Urothelium cell line (cell line): ENCODE measurements at regions not wholly inside any gene's neighbourhood (a gene's known extent, or its start where the extent isn't known, plus 50 kb on each side); places are given as distances from the start of the nearest gene placed in this dataset.

ENCODE experiments used
- DNase-seq: peaks from one replicate; pipeline ENCODE4 v3.0.0; 2011; ENCODE audit warnings: low spot score, mixed read lengths
- FAIRE-seq: peaks from 2 replicates; lab custom pipeline; 2011; peaks lifted over from hg19 to GRCh38; lab: Jason Lieb, UNC

GRCh38 chr11:134677891-134678551 lies 266.0 kb upstream of the B3GAT1 start:
- FAIRE-seq: no peak
- DNase-seq: no peak

DNA sequence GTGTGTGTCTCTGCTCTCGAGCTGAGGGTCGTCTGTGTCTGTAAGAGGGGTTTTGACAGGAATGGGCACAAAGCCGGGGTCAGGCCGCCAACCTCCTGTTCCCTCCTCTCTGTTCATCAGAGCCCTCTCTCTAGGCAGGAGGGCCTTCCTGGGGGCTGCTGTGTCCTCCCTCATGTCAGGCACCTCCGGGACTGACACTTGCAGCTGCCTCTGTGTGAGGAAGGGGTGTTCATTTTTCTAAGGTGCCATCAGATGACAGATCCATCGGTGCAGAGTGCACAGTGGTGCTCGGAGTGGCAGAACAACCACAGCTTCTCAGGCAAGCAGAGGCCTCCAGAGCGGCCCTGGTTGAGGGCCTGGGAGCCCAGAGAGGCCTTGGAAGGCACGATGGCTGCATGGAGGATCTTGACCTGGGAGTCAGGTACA lies 265.4 kb upstream of the B3GAT1 start:
- no peak for FAIRE-seq
- DNase-seq: no peak

DNA sequence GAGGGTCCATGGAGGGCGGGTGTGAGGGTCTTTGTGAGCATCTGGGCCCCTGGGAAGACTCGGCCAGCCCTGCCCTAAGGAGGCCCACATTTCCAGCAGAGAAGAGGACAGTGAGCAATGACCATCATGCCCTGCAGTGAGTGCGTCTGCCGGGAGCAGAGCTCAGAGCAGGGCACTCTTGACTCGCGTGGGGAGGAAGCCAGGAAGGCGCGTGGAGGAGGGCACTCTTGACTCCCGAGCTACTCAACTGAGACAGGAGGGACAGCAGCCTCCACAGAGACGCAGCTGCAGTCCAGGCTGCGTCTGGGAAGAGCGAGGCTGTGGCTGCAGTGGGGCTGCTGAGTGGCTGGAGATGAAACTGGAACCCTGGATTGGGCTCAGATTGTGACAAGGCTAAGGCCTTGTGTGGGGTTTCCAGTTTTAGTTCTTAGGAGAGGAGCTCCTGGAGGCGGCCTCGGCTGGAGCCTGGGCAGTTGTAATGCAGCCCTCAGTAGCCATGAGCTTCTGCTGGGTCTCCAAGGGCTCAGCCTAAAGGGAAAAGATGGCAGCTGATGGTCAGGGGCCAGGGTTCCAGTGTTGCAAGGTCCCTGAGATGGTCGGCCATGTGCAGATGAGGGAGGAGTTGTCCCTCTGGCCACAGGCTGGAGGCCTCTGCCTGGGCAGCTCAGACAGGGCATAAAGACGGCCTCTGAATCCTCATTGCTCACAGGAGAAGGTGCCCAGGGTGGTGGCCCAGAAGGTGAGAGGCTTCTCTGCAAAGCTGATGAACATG lies 264.7 kb upstream of the B3GAT1 start:
- DNase-seq: no peak

GRCh38 chr11:134675983-134676382 lies 263.9 kb upstream of the B3GAT1 start:
- DNase-seq: no peak
- no peak for FAIRE-seq

More for the DNA sequence above, 264.7 kb upstream of the B3GAT1 start:
- no peak for FAIRE-seq

DNA sequence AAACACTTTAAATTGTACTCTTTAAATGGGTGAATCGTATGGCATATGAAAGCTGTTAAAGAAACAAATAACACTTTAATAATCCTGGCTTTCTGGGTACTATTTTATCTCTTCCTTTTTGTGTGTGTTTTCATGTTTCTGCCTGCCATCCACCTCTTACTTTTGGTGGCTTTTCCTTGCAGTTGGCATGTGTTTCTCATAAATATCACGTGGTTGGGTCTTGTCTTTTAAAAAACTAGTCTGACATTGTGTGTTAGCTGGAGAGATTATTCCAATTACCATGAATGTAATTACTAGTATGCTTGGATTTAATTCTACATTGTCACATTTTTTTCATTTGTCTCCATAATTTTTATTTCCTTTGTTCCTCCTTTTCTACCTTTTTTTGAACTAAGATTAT lies 262.9 kb upstream of the B3GAT1 start:
- no peak for DNase-seq
- no peak for FAIRE-seq

DNA sequence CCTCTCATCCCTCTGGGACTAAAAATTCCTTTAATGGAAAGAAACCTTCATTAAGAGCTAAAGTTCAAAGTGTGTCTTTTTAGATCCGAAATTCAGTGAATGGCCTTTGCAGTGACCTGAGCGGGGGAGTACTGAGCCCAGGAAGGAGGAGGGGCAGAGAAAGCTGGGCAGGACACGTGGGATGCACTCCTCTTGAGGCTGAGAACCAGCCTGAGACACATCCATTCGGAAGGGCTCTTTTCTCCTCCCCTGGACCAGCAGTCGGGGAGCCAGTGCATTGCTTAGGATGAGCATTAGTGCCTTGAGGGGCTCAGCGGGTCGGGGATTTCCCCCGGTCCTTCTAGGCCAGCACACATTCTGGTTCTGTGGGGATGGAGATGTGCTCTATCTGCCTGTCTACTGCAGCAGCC lies 258.9 kb upstream of the B3GAT1 start:
- no peak for FAIRE-seq

DNA sequence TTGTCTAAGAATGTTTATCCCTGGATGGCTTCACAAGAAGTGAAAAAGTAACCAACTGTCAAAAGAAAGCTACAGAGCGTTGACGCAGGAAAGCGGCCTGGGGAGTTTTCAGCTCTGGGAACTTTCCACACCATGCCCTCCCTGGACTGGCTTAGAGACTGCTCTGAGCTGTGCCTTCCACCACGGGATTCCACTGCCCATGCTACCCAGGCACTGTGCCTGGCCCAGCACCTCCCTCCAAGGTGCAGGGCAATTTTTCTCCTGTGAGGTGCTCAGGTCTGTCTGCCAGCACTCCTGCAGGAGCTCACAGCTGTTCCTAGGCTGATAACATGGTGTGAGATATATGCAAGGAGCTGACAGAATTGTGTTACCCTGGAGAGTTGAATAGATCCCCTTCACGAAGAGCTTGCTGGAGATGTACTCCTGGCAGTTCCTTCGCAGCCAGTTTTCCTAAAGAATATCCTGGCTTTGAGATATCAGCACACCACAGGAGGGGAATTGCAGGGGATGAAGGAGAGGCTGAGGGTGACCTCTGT lies 258.3 kb upstream of the B3GAT1 start:
- FAIRE-seq: no peak

More for the DNA sequence above, 258.9 kb upstream of the B3GAT1 start:
- no peak for DNase-seq

GRCh38 chr11:134669796-134670195 lies 257.8 kb upstream of the B3GAT1 start:
- FAIRE-seq (no peak), DNase-seq (no peak)

More for the DNA sequence above, 258.3 kb upstream of the B3GAT1 start:
- no peak for DNase-seq

DNA sequence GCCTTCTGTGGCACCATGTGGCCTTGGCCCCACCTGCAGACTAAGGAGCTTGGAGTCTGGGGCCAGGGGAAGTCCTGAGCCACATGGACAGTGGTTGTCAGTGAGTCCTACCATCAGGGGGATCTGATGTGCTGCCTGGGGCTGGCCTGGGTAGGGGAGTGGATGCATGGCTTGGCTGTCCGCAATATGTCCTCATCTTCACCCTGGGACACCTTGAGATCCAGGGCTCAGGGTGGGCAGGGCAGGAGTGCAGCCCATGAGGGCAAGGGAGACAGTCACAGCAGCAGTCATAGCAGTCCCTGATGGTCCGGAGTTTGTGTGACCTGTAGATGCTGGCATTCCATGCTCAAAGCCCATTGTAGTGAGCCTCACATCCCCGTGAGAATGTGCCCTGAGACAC lies 256.8 kb upstream of the B3GAT1 start:
- FAIRE-seq: no peak
- no peak for DNase-seq

GRCh38 chr11:134668076-134668475 lies 256.0 kb upstream of the B3GAT1 start:
- FAIRE-seq: no peak
- DNase-seq: no peak

- DNase-seq (no peak), FAIRE-seq (no peak)
These were observed 255.5 kb upstream of the B3GAT1 start for GRCh38 chr11:134667505-134667904.

DNA sequence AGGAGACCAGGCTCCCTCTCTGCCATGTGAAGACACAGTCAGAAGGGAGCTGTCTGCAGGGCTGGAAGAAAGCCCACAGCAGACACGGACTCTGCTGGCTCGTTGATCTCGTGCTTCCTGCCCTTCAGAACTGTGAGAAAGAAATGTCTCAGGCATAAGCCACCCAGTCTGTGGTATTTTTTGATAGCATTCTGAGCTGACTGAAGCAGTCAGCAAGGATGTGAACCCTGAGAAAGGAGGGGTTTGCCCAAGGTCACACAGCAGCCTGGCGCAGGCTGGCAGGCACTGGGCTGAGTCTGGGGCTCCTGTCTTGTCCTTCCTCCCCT lies 255.1 kb upstream of the B3GAT1 start:
- FAIRE-seq: no peak
- no peak for DNase-seq

- FAIRE-seq (no peak), DNase-seq (no peak)
These were observed 254.5 kb upstream of the B3GAT1 start for GRCh38 chr11:134666273-134667174.

DNA sequence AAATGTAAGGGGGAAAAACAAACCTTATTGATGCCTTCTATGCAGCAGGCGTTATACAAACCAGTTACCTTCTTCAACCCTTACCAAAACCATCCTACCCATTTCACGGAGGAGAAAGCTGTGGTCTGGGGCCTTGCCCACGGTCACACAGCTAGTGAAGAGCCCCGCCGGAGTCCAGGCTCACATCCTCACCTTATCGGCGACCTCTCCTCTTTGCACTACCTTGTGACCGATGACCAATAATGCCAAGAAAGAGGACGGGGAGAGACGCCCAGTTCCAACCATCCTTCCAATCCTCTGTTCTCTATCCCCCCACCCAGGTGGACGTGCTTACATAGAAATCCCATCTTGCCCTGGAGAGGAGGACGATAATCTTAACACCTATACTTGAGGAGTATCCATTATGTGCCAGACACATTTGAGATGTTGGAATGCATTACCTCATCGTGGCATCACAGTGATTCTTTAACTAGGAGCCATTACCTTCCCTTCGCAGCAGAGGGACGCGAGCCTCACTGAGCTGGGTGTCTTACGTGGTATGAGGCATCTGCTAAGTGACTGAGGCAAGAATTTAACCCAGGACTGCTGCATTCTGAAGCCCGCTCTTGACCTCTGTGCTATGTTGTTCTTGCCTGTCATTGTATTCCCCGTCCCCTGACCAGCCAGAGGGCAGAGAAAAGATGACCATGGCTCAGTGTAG lies 253.7 kb upstream of the B3GAT1 start:
- FAIRE-seq (no peak), DNase-seq (no peak)

- DNase-seq: no peak
These were observed 253.1 kb upstream of the B3GAT1 start for GRCh38 chr11:134665188-134665535.

GRCh38 chr11:134664447-134665187 lies 252.6 kb upstream of the B3GAT1 start:
- DNase-seq (no peak), FAIRE-seq (no peak)

More at GRCh38 chr11:134665188-134665535, 253.1 kb upstream of the B3GAT1 start:
- FAIRE-seq: no peak

- DNase-seq: no peak
- FAIRE-seq: no peak
These were observed 251.7 kb upstream of the B3GAT1 start for GRCh38 chr11:134663506-134664313.

DNA sequence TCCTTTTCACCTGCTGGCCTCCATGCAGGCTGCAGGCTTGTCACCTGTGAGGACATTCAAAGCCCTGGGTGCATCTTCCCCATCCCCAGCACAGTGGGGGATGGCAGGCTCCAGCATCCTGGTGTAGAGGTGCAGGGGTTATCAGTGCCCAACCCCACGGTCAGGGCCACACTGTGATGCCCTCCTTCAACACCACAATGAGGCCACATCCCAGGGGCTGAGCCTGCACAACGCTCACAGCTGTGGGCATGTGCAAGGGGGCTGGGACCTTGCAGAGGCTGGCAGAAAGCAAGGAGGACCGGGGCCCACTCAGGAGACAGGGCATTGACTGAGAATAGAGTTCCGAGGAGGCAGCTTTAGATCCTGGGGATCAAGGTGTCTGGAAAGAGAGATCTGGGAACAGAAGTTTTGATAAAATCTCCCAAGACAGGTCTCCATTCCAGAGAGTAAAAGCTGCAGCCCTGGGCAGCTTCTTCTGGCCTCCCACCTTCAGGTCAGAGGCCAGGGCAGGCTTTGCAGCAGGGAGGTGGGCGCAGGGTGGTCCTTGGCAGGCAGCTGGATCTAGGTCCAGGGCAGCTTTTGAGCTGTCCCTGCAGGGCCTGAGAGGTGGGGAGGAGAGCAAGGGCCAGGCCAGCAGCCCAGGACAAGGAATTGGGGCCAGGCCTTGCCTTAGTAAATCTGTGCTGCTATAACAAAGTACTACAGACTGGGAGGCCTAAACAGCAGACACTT lies 250.8 kb upstream of the B3GAT1 start:
- DNase-seq (no peak), FAIRE-seq (no peak)
